Karpas-422 (cell line): ENCODE measurements at regions not wholly inside any gene's neighbourhood (a gene's known extent, or its start where the extent isn't known, plus 50 kb on each side); places are given as distances from the start of the nearest gene placed in this dataset. TPM values are rescaled to one million over a fixed set of nuclear protein-coding genes. Genes with fewer than 3 reads are reported as not detected.

Source experiments
- DNase-seq: peaks from one replicate; pipeline ENCODE4 v3.0.0-alpha.2; 2015
- H2AFZ ChIP-seq: fragments of 200-600 bp; sonication (generic); 2 replicates; pipeline ENCODE4 v1.6.1; 2014; ENCODE audit warnings: antibody characterized with exemption, low read length, mixed read lengths
- H3K27ac ChIP-seq: fragments of 200-600 bp; sonication (generic); 2 replicates; pipeline ENCODE4 v1.5.1; 2014; ENCODE audit warnings: mild to moderate bottlenecking, low read length, moderate library complexity
- H3K27me3 ChIP-seq: fragments of 200-600 bp; sonication (generic); 2 replicates; pipeline ENCODE4 v1.6.1; 2014; ENCODE audit warnings: low read length, mixed read lengths
- H3K36me3 ChIP-seq: fragments of 200-600 bp; sonication (generic); 2 replicates; pipeline ENCODE4 v1.6.1; 2014; ENCODE audit warnings: low read length, mixed read lengths; ENCODE audit not compliant: insufficient read depth
- H3K4me1 ChIP-seq: fragments of 200-600 bp; sonication (generic); 2 replicates; pipeline ENCODE4 v1.6.1; 2014; ENCODE audit warnings: mild to moderate bottlenecking, low read length, mixed read lengths
- H3K4me2 ChIP-seq: fragments of 200-600 bp; sonication (generic); 2 replicates; pipeline ENCODE4 v1.6.1; 2014; ENCODE audit warnings: low read length, low read depth, mild to moderate bottlenecking; ENCODE audit not compliant: poor library complexity, severe bottlenecking
- H3K4me3 ChIP-seq: fragments of 200-600 bp; sonication (generic); 2 replicates; pipeline ENCODE4 v1.5.1; 2014; ENCODE audit warnings: mild to moderate bottlenecking, antibody characterized with exemption, low read length, mixed read lengths
- H3K79me2 ChIP-seq: fragments of 200-600 bp; sonication (generic); 2 replicates; pipeline ENCODE4 v1.6.1; 2014; ENCODE audit warnings: mild to moderate bottlenecking, low read length, mixed read lengths
- H3K9ac ChIP-seq: fragments of 200-600 bp; sonication (generic); 2 replicates; pipeline ENCODE4 v1.6.0; 2014; ENCODE audit warnings: low read length
- H3K9me2 ChIP-seq: fragments of 200-600 bp; sonication (generic), shearing (Covaris generic); replicated peaks from 2 replicates; pipeline ENCODE4 v1.6.0; 2014; ENCODE audit warnings: mild to moderate bottlenecking, low read length, moderate library complexity; ENCODE audit not compliant: insufficient read depth
- H3K9me3 ChIP-seq: fragments of 300-700, 200-600 bp; sonication (generic); 2 replicates; pipeline ENCODE4 v1.6.1; 2014; ENCODE audit warnings: low read length, mixed read lengths
- H4K20me1 ChIP-seq: fragments of 200-600 bp; sonication (generic); 2 replicates; pipeline ENCODE4 v1.6.1; 2014; ENCODE audit warnings: mild to moderate bottlenecking, antibody characterized with exemption, low read length, low read depth; ENCODE audit not compliant: insufficient read depth
- small RNA-seq: library from RNA; depleted of rRNA; stranded (forward); fragments of <200 nt; gene quantifications from one replicate; pipeline ENCODE3, GENCODE V24; 2014

- peaks cover 2% of the 10 kb centered on the region; the same call in 1 of the 2 replicates for H3K9me3 ChIP-seq
- H3K36me3 ChIP-seq, result no peaks in the 10 kb centered on the region
- no peak for DNase-seq
- H3K27me3 ChIP-seq, result no peaks in the 10 kb centered on the region
- H3K27ac ChIP-seq, result no peak overlapping the region
- H4K20me1 ChIP-seq, result no peaks in the 10 kb centered on the region
- no peak overlapping the region for H3K4me2 ChIP-seq
- no peaks in the 10 kb centered on the region for H3K4me1 ChIP-seq
- H2AFZ ChIP-seq, result no peak overlapping the region
- no peaks in the 10 kb centered on the region for H3K9me2 ChIP-seq
- H3K4me3 ChIP-seq, result no peak overlapping the region
- H3K9ac ChIP-seq, result no peak overlapping the region
- no peaks in the 10 kb centered on the region for H3K79me2 ChIP-seq
Observed at GRCh38 chr7:55629051-55629677, 56.9 kb upstream of the VOPP1 start.

DNA sequence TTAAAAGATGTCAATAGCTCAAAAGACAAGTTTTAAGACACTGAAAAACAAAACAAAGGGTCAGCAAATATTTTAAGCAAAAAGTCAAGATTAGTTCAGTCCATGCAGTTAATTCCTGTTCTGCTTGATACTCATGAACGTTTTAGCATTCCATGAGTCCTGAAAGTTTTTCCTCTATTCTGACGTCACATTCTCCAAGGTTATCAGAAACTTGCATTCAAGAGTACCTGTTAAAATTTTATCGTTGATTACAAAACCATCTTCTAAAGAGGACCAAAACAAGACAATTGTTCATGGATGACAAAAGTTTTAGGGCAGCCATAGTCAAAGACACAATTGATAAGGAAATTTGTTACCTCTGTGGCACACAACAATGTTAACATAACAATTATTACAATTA lies 52.5 kb upstream of the VOPP1 start:
- no peaks in the 10 kb centered on the region for H3K36me3 ChIP-seq
- H3K9me2 ChIP-seq, result no peaks in the 10 kb centered on the region
- no peaks in the 10 kb centered on the region for H4K20me1 ChIP-seq
- H2AFZ ChIP-seq, result no peak overlapping the region
- no peak for DNase-seq
- H3K79me2 ChIP-seq, result no peaks in the 10 kb centered on the region
- H3K9me3 ChIP-seq, result peaks cover 2% of the 10 kb centered on the region; the same call in 1 of the 2 replicates
- H3K4me2 ChIP-seq, result no peak overlapping the region
- no peaks in the 10 kb centered on the region for H3K27me3 ChIP-seq
- H3K27ac ChIP-seq, result no peak overlapping the region
- H3K9ac ChIP-seq, result no peak overlapping the region
- H3K4me1 ChIP-seq, result no peaks in the 10 kb centered on the region
- no peak overlapping the region for H3K4me3 ChIP-seq

DNA sequence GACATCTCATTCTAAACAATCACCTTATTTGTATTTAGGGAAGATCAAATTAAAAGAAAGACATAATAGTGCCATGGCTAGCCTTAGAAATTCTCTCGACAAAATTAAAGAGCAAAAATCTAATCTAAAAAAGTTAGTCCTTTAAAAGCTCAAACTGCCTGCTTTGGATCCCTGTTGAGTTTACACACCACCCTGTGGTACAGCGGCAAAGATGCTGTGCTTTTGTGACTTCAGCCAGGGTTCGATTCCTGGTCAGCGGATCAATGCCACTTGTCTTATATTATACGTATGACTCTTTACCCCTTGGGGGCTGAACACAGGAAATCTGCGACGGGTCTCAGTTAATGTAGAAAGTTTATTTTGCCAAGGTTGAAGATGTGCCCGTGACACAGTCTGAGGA lies 51.3 kb upstream of the VOPP1 start:
- Histone ChIP-seq H3K79me2 (no peaks in the 10 kb centered on the region), H3K4me2 (no peak overlapping the region), H3K4me3 (no peak overlapping the region), H2AFZ (no peak overlapping the region), H4K20me1 (no peaks in the 10 kb centered on the region), H3K4me1 (no peaks in the 10 kb centered on the region), H3K9me2 (no peaks in the 10 kb centered on the region), H3K27me3 (no peaks in the 10 kb centered on the region), H3K9ac (no peak overlapping the region), H3K36me3 (no peaks in the 10 kb centered on the region), H3K9me3 (peaks cover 2% of the 10 kb centered on the region; the same call in 1 of the 2 replicates), H3K27ac (no peak overlapping the region)
- DNase-seq, result no peak

GRCh38 chr7:55622241-55622640 lies 49.9 kb upstream of the VOPP1 start:
- Histone ChIP-seq H3K27ac (no peak overlapping the region), H3K36me3 (no peaks in the 10 kb centered on the region), H3K9me3 (peaks cover 2% of the 10 kb centered on the region; the same call in 1 of the 2 replicates), H3K4me1 (no peaks in the 10 kb centered on the region), H3K4me2 (no peak overlapping the region), H3K79me2 (no peaks in the 10 kb centered on the region), H3K4me3 (no peak overlapping the region), H3K9me2 (no peaks in the 10 kb centered on the region), H3K9ac (no peak overlapping the region), H2AFZ (no peak overlapping the region), H4K20me1 (no peaks in the 10 kb centered on the region), H3K27me3 (no peaks in the 10 kb centered on the region)
- DNase-seq, result no peak

Small RNAs in the stretch of these regions (small RNA-seq; reads per million reads assigned to genes)
- gene RNU6-389P, result not detected
- gene SUMO2P3, result not detected
